ENCODE measurements at regions not wholly inside any gene's neighbourhood (a gene's known extent, or its start where the extent isn't known, plus 50 kb on each side); places are given as distances from the start of the nearest gene placed in this dataset.

DNA sequence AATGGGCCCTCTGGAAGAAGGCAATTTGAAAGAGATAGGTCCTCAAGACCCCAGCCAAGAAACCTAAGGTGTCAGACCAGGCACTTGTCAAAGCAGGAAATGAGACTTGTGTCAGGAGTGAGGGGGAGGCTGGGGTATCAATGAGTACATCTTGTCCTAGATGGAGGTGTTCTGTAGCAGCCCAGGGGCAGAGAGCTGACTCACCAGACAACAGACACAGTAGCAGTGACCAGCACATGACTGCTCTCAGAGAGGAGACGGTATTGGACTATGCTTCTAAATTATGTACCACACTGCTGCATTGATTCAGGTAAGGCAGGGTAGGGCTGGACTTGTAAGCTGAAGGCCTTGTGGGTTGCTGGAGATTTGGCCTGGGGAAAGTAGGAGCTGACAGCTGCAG, 551.2 kb upstream of the KLF4 start:
- Histone ChIP-seq H3K36me3 (ENCODE audit: control insufficient read depth in 4 of 4, insufficient read depth in 4 of 4, low read length in 4 of 4) (peaks cover 0 to 3% (median 0%) of the 10 kb centered on the region in 4 donors), H3K9ac (ENCODE audit: insufficient read depth in 1 of 2, low read length in 2 of 2) (no peak overlapping the region), H3K4me1 (ENCODE audit: control insufficient read depth in 5 of 5, insufficient read depth in 5 of 5, low read length in 5 of 5) (peaks cover 0 to 7% (median 2%) of the 10 kb centered on the region in 5 donors), H3K9me3 (ENCODE audit: control insufficient read depth in 4 of 4, insufficient read depth in 3 of 4, low read length in 3 of 4) (peaks cover 0 to 2% (median 1%) of the 10 kb centered on the region in 4 donors), H3K4me3 (no peak overlapping the region), H3K27me3 (ENCODE audit: control insufficient read depth in 3 of 3, insufficient read depth in 3 of 3, low read length in 2 of 3) (no peaks in the 10 kb centered on the region), H3K27ac (ENCODE audit: low read depth in 1 of 2, low read length in 1 of 2) (no peak overlapping the region)
- TF ChIP-seq, protein P1, sequence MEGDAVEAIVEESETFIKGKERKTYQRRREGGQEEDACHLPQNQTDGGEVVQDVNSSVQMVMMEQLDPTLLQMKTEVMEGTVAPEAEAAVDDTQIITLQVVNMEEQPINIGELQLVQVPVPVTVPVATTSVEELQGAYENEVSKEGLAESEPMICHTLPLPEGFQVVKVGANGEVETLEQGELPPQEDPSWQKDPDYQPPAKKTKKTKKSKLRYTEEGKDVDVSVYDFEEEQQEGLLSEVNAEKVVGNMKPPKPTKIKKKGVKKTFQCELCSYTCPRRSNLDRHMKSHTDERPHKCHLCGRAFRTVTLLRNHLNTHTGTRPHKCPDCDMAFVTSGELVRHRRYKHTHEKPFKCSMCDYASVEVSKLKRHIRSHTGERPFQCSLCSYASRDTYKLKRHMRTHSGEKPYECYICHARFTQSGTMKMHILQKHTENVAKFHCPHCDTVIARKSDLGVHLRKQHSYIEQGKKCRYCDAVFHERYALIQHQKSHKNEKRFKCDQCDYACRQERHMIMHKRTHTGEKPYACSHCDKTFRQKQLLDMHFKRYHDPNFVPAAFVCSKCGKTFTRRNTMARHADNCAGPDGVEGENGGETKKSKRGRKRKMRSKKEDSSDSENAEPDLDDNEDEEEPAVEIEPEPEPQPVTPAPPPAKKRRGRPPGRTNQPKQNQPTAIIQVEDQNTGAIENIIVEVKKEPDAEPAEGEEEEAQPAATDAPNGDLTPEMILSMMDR (IDR thresholded peaks at IDR 0.05; ENCODE audit: control extremely low read depth, extremely low read depth): no peak
- WGBS, 2 donors: 93 to 100% methylated on average over 1 of the region's 1 CpG
- DNase-seq (no peak), ATAC-seq (ENCODE audit: insufficient read depth, low FRiP score) (no peak)

DNA sequence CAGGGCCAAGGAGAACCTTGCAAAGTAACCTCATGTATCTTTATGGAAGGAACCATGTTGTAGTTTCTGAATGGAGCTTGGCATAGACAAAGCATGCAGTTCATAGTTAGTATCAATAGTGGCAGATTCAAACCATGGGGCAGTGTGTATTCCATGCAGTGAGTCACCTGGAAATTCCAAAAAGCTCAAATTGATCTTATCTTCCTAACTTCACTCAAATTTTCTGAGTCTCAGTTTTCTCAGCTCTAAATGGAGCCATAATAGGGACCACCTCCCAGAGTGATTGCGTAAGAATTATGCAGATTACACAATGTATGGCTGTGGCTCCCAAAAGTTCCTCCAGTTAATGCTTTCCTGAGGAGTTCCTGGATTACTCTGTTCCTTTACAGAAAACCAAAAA, 549.9 kb upstream of the KLF4 start:
- TF ChIP-seq, protein P1 (IDR thresholded peaks at IDR 0.05; ENCODE audit: control extremely low read depth, extremely low read depth): no peak
- no peak overlapping the region for H3K27ac ChIP-seq (ENCODE audit: low read depth in 1 of 2, low read length in 1 of 2)
- WGBS, 2 donors: 94 to 98% methylated on average over 1 of the region's 1 CpG
- H3K4me3 ChIP-seq: no peak overlapping the region
- DNase-seq: peak in 2 of 3 donors; percentile 21 to 55
- peaks cover 0 to 2% (median under 1%) of the 10 kb centered on the region in 4 donors for H3K9me3 ChIP-seq (ENCODE audit: control insufficient read depth in 4 of 4, insufficient read depth in 3 of 4, low read length in 3 of 4)
- no peaks in the 10 kb centered on the region for H3K27me3 ChIP-seq (ENCODE audit: control insufficient read depth in 3 of 3, insufficient read depth in 3 of 3, low read length in 2 of 3)
- H3K36me3 ChIP-seq (ENCODE audit: control insufficient read depth in 4 of 4, insufficient read depth in 4 of 4, low read length in 4 of 4): peaks cover 0 to 3% (median 0%) of the 10 kb centered on the region in 4 donors
- H3K9ac ChIP-seq (ENCODE audit: insufficient read depth in 1 of 2, low read length in 2 of 2): no peak overlapping the region
- peaks cover 0 to 20% (median 5%) of the 10 kb centered on the region in 5 donors for H3K4me1 ChIP-seq (ENCODE audit: control insufficient read depth in 5 of 5, insufficient read depth in 5 of 5, low read length in 5 of 5)
- ATAC-seq (ENCODE audit: insufficient read depth, low FRiP score): no peak

DNA sequence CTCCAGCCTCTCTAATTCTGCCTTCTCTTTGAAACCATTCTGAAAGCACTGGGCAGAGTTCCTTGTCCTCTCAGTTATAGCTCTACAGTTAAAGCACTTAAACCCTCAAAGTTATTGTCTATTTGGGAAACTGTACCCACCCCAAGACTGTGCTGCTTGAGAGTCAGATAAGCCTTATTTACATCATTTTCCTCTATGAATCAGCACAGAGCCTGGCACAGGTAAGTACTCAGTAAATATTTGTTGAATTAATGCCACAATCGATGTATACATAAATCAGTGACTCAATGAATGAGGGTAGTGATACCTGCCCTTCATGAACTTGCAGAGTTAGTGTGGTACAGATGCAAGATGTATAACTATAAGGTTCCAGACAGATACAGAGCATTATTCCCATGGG, 549.4 kb upstream of the KLF4 start:
- Histone ChIP-seq H3K36me3 (ENCODE audit: control insufficient read depth in 4 of 4, insufficient read depth in 4 of 4, low read length in 4 of 4) (peaks cover 0 to 3% (median 0%) of the 10 kb centered on the region in 4 donors), H3K4me3 (no peak overlapping the region), H3K9ac (ENCODE audit: insufficient read depth in 1 of 2, low read length in 2 of 2) (no peak overlapping the region), H3K4me1 (ENCODE audit: control insufficient read depth in 5 of 5, insufficient read depth in 5 of 5, low read length in 5 of 5) (peaks cover 0 to 25% (median 9%) of the 10 kb centered on the region in 5 donors), H3K9me3 (ENCODE audit: control insufficient read depth in 4 of 4, insufficient read depth in 3 of 4, low read length in 3 of 4) (no peaks in the 10 kb centered on the region), H3K27ac (ENCODE audit: low read depth in 1 of 2, low read length in 1 of 2) (no peak overlapping the region), H3K27me3 (ENCODE audit: control insufficient read depth in 3 of 3, insufficient read depth in 3 of 3, low read length in 2 of 3) (no peaks in the 10 kb centered on the region)
- DNase-seq: no peak
- 78 to 87% methylated on average over 1 of the region's 1 CpG for WGBS, 2 donors
- TF ChIP-seq, protein P1 (IDR thresholded peaks at IDR 0.05; ENCODE audit: control extremely low read depth, extremely low read depth): no peak
- ATAC-seq (ENCODE audit: insufficient read depth, low FRiP score): no peak

DNA sequence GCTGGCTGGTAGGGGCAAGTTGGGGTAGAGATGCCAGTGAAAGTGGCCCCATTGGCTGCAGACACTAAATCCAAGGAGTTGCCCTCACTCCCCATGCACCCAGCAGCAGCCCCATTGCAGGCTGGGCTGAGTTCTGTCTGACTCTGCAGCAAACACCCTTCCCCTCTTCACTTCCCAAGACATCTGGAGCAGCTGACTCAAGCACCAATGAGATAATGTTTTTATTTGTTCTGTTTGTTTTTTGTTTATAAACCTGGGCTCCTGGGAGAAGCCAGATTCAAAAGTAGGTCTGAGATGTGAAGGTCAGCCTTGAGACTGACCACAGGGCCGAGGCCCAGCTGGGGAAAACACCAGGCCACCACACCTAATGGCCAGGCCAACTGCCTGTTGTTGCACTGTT, 545.9 kb upstream of the KLF4 start:
- H3K9me3 ChIP-seq (ENCODE audit: control insufficient read depth in 4 of 4, insufficient read depth in 3 of 4, low read length in 3 of 4): no peaks in the 10 kb centered on the region
- H3K36me3 ChIP-seq (ENCODE audit: control insufficient read depth in 4 of 4, insufficient read depth in 4 of 4, low read length in 4 of 4): no peaks in the 10 kb centered on the region
- H3K4me1 ChIP-seq (ENCODE audit: control insufficient read depth in 5 of 5, insufficient read depth in 5 of 5, low read length in 5 of 5): peaks cover 0 to 29% (median 9%) of the 10 kb centered on the region in 5 donors
- TF ChIP-seq, protein P1 (IDR thresholded peaks at IDR 0.05; ENCODE audit: control extremely low read depth, extremely low read depth): no peak
- 90 to 95% methylated on average over 1 of the region's 1 CpG for WGBS, 2 donors
- ATAC-seq (ENCODE audit: insufficient read depth, low FRiP score): no peak
- peak in 1 of 3 donors; percentile 17 for DNase-seq
- H3K27ac ChIP-seq (ENCODE audit: low read depth in 1 of 2, low read length in 1 of 2): no peak overlapping the region
- H3K4me3 ChIP-seq: no peak overlapping the region
- no peaks in the 10 kb centered on the region for H3K27me3 ChIP-seq (ENCODE audit: control insufficient read depth in 3 of 3, insufficient read depth in 3 of 3, low read length in 2 of 3)
- no peak overlapping the region for H3K9ac ChIP-seq (ENCODE audit: insufficient read depth in 1 of 2, low read length in 2 of 2)
